CD4-positive, alpha-beta T cell (primary cell): ENCODE measurements at regions not wholly inside any gene's neighbourhood (a gene's known extent, or its start where the extent isn't known, plus 50 kb on each side); places are given as distances from the start of the nearest gene placed in this dataset.

ENCODE experiments used
- ATAC-seq: fragments of 200-7000 bp; cut with Tn5 transposase; one replicate; pipeline ENCODE4 v1.10.0; 2022; ENCODE audit warnings: mild to moderate bottlenecking; ENCODE audit not compliant: poor library complexity
- CTCF ChIA-PET: fragments of 350-600 bp; sonication (Branson Sonifier 250); formaldehyde crosslinking; loops from one replicate; lab custom pipeline; 2021; ENCODE audit warnings: antibody characterized with exemption, inconsistent platforms; lab: Charles Lee
- POLR2A ChIA-PET: fragments of 350-600 bp; sonication (Branson Sonifier 250); formaldehyde crosslinking; loops from one replicate; lab custom pipeline; 2021; ENCODE audit warnings: antibody characterized with exemption, inconsistent platforms; lab: Charles Lee
- DNase-seq, 14 experiments: peaks; one replicate each; pipeline ENCODE4 v3.0.0-alpha.2; 2013 to 2020; ENCODE audit warnings: mixed read lengths in 2 of 14
- H3K27ac ChIP-seq, 2 donors: one replicate each; pipeline versions ENCODE4 v1.5.1 to v1.7.0; 2013; ENCODE audit warnings: low read length in 2 of 2, low read depth in 1 of 2, mild to moderate bottlenecking in 1 of 2
- H3K27me3 ChIP-seq, 2 experiments: 1 replicate in 1 of 2; 2 replicates in 1 of 2; pipeline versions ENCODE4 v1.6.1 to v1.7.0; 2013; ENCODE audit warnings: low read length in 2 of 2, control low read depth in 1 of 2, mild to moderate bottlenecking in 1 of 2, moderate library complexity in 1 of 2; ENCODE audit not compliant: insufficient read depth in 2 of 2, control insufficient read depth in 1 of 2
- H3K36me3 ChIP-seq: one replicate; pipeline ENCODE4 v1.6.1; 2013; ENCODE audit warnings: low read length, control low read depth; ENCODE audit not compliant: insufficient read depth
- H3K4me1 ChIP-seq: one replicate; pipeline ENCODE4 v1.6.1; 2013; ENCODE audit warnings: low read length, control low read depth; ENCODE audit not compliant: insufficient read depth
- H3K4me3 ChIP-seq: one replicate; pipeline ENCODE4 v1.5.1; 2013; ENCODE audit warnings: mild to moderate bottlenecking, low read length, moderate library complexity
- H3K9me3 ChIP-seq, 2 experiments: 1 replicate in 1 of 2; 2 replicates in 1 of 2; pipeline versions ENCODE4 v1.6.1 to v1.7.0; 2013; ENCODE audit warnings: low read length in 2 of 2, mild to moderate bottlenecking in 2 of 2, control low read depth in 1 of 2, moderate library complexity in 1 of 2; ENCODE audit not compliant: control insufficient read depth in 1 of 2, insufficient read depth in 1 of 2
- H3K27ac Mint-ChIP-seq: one replicate; pipeline ENCODE4 v1.8.0; 2020; ENCODE audit warnings: mixed read lengths
- H3K27me3 Mint-ChIP-seq: one replicate; pipeline ENCODE4 v1.8.0; 2021; ENCODE audit warnings: mixed read lengths
- H3K36me3 Mint-ChIP-seq: one replicate; pipeline ENCODE4 v1.8.0; 2021; ENCODE audit warnings: low read depth, mixed read lengths
- H3K4me1 Mint-ChIP-seq: one replicate; pipeline ENCODE4 v1.8.0; 2021; ENCODE audit warnings: low read depth, mixed read lengths
- H3K4me3 Mint-ChIP-seq: one replicate; pipeline ENCODE4 v1.8.0; 2020; ENCODE audit warnings: mild to moderate bottlenecking, mixed read lengths
- H3K9me3 Mint-ChIP-seq: one replicate; pipeline ENCODE4 v1.8.0; 2020; ENCODE audit warnings: mixed read lengths
- CTCF ChIP-seq: fragments of 200-600 bp; IDR thresholded peaks from one replicate; pipeline ENCODE4 v1.8.0; 2022; ENCODE audit warnings: antibody characterized with exemption, mild to moderate bottlenecking
- intact Hi-C, 2 experiments: fragments of 100-400 bp; cut with DNase I in 1 of 2; cut with micrococcal nuclease in 1 of 2; formaldehyde crosslinking; loops; one replicate each; pipeline versions ENCODE4 v1.15.1 to v1.9.0; 2023 to 2025; cut with DNase I, micrococcal nuclease

- H3K27me3 ChIP-seq, result peaks cover 0 to 4% of the 10 kb centered on the region in 2 experiments
- CTCF ChIA-PET, result no interaction called here
Observed at GRCh38 chr18:76584414-76585310, 89.6 kb upstream of the ZNF516 start.

GRCh38 chr18:76581261-76581660 is 86.2 kb upstream of the ZNF516 start:
- Mint-ChIP-seq H3K36me3 (no peaks in the 10 kb centered on the region), H3K27ac (no peak overlapping the region), H3K27me3 (peaks cover 8% of the 10 kb centered on the region), H3K4me1 (no peaks in the 10 kb centered on the region), H3K4me3 (no peak overlapping the region), H3K9me3 (no peaks in the 10 kb centered on the region)
- ChIA-PET CTCF (no interaction called here), POLR2A (interaction anchor here (0.6 kb wide), 1 partner anchor 1819 kb away, joined by 4 read pairs; no protein-coding TSS in a partner anchor)
- ATAC-seq (no peak), DNase-seq (no peak)
- H3K27me3 ChIP-seq, result peaks cover 0 to 4% of the 10 kb centered on the region in 2 experiments
- TF ChIP-seq CTCF, result no peak
- no peaks in the 10 kb centered on the region for H3K36me3 ChIP-seq
- H3K4me1 ChIP-seq, result no peaks in the 10 kb centered on the region
- intact Hi-C loops, result no loop called here
- peaks cover 0 to 10% of the 10 kb centered on the region in 2 experiments for H3K9me3 ChIP-seq
- H3K4me3 ChIP-seq, result no peak overlapping the region
- no peak overlapping the region for H3K27ac ChIP-seq

More at GRCh38 chr18:76584414-76585310, 89.6 kb upstream of the ZNF516 start:
- no peak overlapping the region for H3K4me3 Mint-ChIP-seq
- POLR2A ChIA-PET, result no interaction called here
- TF ChIP-seq CTCF, result no peak
- Histone ChIP-seq H3K4me3 (no peak overlapping the region), H3K9me3 (no peaks in the 10 kb centered on the region), H3K36me3 (no peaks in the 10 kb centered on the region), H3K27ac (no peak overlapping the region), H3K4me1 (no peaks in the 10 kb centered on the region)
- H3K4me1 Mint-ChIP-seq, result peaks cover 11% of the 10 kb centered on the region
- no peak overlapping the region for H3K27ac Mint-ChIP-seq
- intact Hi-C loops, result no loop called here
- ATAC-seq (no peak), DNase-seq (no peak)
- no peaks in the 10 kb centered on the region for H3K9me3 Mint-ChIP-seq
- H3K27me3 Mint-ChIP-seq, result peaks cover 15% of the 10 kb centered on the region
- no peaks in the 10 kb centered on the region for H3K36me3 Mint-ChIP-seq

GRCh38 chr18:76580288-76580962 is 85.4 kb upstream of the ZNF516 start:
- Mint-ChIP-seq H3K27me3 (peaks cover 15% of the 10 kb centered on the region), H3K36me3 (no peaks in the 10 kb centered on the region), H3K4me3 (no peak overlapping the region), H3K27ac (no peak overlapping the region), H3K4me1 (no peaks in the 10 kb centered on the region), H3K9me3 (no peaks in the 10 kb centered on the region)
- H3K4me1 ChIP-seq, result no peaks in the 10 kb centered on the region
- TF ChIP-seq CTCF, result no peak
- no peaks in the 10 kb centered on the region for H3K36me3 ChIP-seq
- ChIA-PET CTCF (no interaction called here), POLR2A (no interaction called here)
- H3K4me3 ChIP-seq, result no peak overlapping the region
- H3K27ac ChIP-seq, result no peak overlapping the region
- intact Hi-C loops, result no loop called here
- no peak for DNase-seq
- ATAC-seq, result no peak
- H3K27me3 ChIP-seq, result peaks cover 0 to 4% of the 10 kb centered on the region in 2 experiments
- peaks cover 0 to 10% of the 10 kb centered on the region in 2 experiments for H3K9me3 ChIP-seq
